Gastroesophageal sphincter (tissue), 4 donors: ENCODE measurements at regions not wholly inside any gene's neighbourhood (a gene's known extent, or its start where the extent isn't known, plus 50 kb on each side); places are given as distances from the start of the nearest gene placed in this dataset.

Source experiments
- ATAC-seq: fragments of 150-250 bp; one replicate; pipeline ENCODE4 v1.9.1; 2016; ENCODE audit warnings: mild to moderate bottlenecking, moderate library complexity
- H3K27ac ChIP-seq, 4 donors: fragments of 200-600 bp; sonication (generic) in 3 of 4; 1 replicate in 3 of 4; 2 replicates in 1 of 4; pipeline ENCODE4 v1.5.1; 2016 to 2019
- H3K27me3 ChIP-seq: fragments of 200-600 bp; sonication (generic); one replicate; pipeline ENCODE4 v1.5.1; 2019
- H3K36me3 ChIP-seq, 2 donors: fragments of 200-600 bp; sonication (generic); one replicate each; pipeline ENCODE4 v1.5.1; 2019; ENCODE audit warnings: control low read depth in 1 of 2
- H3K4me1 ChIP-seq, 3 donors: fragments of 200-600 bp; sonication (generic); 1 replicate in 2 of 3; 2 replicates in 1 of 3; pipeline ENCODE4 v1.5.1; 2016 to 2019; ENCODE audit warnings: control low read depth in 2 of 3
- H3K4me3 ChIP-seq, 2 donors: fragments of 200-600 bp; sonication (generic); one replicate each; pipeline ENCODE4 v1.5.1; 2019; ENCODE audit warnings: mild to moderate bottlenecking in 1 of 2, moderate library complexity in 1 of 2
- H3K9me3 ChIP-seq, 3 donors: fragments of 200-600 bp; sonication (generic); one replicate each; pipeline ENCODE4 v1.5.1; 2017 to 2019; ENCODE audit warnings: control low read depth in 2 of 3
- CTCF ChIP-seq, 4 experiments: fragments of 200-600 bp in 2 of 4; fragments of 450-650 bp in 2 of 4; sonication (generic) in 1 of 4; IDR thresholded peaks; one replicate each; pipeline ENCODE4 v1.5.1; 2017 to 2019; ENCODE audit warnings: antibody characterized with exemption in 4 of 4, mild to moderate bottlenecking in 2 of 4, moderate library complexity in 2 of 4
- EP300 ChIP-seq: sonication (generic); formaldehyde crosslinking; IDR thresholded peaks from one replicate; pipeline ENCODE4 v1.6.1; 2017; ENCODE audit warnings: antibody characterized with exemption, mild to moderate bottlenecking
- POLR2A ChIP-seq, 2 donors: fragments of 450-650 bp; IDR thresholded peaks; one replicate each; pipeline ENCODE4 v1.6.1; 2017; ENCODE audit warnings: antibody characterized with exemption in 2 of 2, mild to moderate bottlenecking in 2 of 2, moderate library complexity in 1 of 2
- POLR2AphosphoS5 ChIP-seq: sonication (generic); formaldehyde crosslinking; IDR thresholded peaks from one replicate; pipeline ENCODE4 v1.6.1; 2017; ENCODE audit warnings: antibody characterized with exemption
- WGBS, 2 donors: methylation state at CpG; one replicate each; pipeline ENCODE4 v1.1.5; 2018; ENCODE audit warnings: low coverage in 1 of 2; 5-methylcytosine and 5-hydroxymethylcytosine counted together

GRCh38 chr2:236726701-236727450 lies 157.3 kb downstream of the ACKR3 start:
- H3K4me1 ChIP-seq = peaks cover 0 to 6% (median 0%) of the 10 kb centered on the region in 3 donors
- ATAC-seq = no peak
- WGBS, 2 donors = 81 to 86% methylated on average over 9 to 11 of the region's 20 CpGs
- peaks cover 8% of the 10 kb centered on the region for H3K27me3 ChIP-seq
- TF ChIP-seq POLR2AphosphoS5 = no peak
- no peak for TF ChIP-seq EP300
- TF ChIP-seq CTCF (IDR thresholded peaks at IDR 0.05) = no peak
- no peak for TF ChIP-seq POLR2A (IDR thresholded peaks at IDR 0.05)
- no peak overlapping the region for H3K27ac ChIP-seq
- H3K4me3 ChIP-seq = no peak overlapping the region
- H3K9me3 ChIP-seq = no peaks in the 10 kb centered on the region
- no peaks in the 10 kb centered on the region for H3K36me3 ChIP-seq

DNA sequence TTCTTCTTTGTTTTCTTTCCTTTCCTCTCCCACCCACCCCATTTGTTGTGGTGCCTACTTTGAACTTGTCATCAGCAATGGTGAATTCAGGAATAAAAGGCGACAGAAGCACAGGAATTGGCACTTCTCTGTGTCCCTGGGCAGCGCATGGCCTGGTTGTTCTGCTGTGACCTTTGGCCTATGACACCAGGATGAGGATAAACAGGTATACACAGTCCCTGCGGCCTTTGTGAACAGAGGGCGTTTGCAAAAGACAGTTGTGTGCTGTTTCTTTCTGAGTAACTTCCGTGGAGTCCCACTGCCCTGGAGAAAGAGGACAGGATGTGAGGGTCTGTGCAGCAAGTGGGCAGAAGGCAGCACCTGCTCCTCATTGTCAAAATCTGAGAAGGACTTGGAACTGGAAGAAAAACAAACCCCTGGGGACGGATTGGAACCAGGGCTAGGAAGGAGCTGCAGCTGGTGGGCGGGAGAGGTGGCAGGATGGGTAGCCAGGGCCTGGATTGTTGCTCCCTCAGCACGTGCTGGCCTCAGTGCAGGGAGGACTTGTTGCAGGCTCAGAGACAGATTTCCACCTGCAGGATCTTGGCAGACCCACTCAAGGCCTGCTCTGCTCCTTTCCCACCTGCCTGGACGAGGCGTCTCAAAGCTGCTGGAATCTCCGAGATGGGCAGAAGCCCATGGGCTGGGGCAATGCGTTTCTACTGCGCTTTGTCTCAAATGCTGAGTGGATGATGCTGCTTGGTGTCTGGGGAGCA lies 159.5 kb downstream of the ACKR3 start:
- H3K27ac ChIP-seq = no peak overlapping the region
- no peaks in the 10 kb centered on the region for H3K36me3 ChIP-seq
- TF ChIP-seq EP300 (no peak), CTCF (IDR thresholded peaks at IDR 0.05) (no peak), POLR2A (IDR thresholded peaks at IDR 0.05) (no peak), POLR2AphosphoS5 (no peak)
- no peaks in the 10 kb centered on the region for H3K9me3 ChIP-seq
- 85 to 100% methylated on average over 2 to 11 of the region's 13 CpGs for WGBS, 2 donors
- ATAC-seq = no peak
- peaks cover 0 to 14% (median 0%) of the 10 kb centered on the region in 3 donors for H3K4me1 ChIP-seq
- H3K4me3 ChIP-seq = no peak overlapping the region
- H3K27me3 ChIP-seq = peaks cover 8% of the 10 kb centered on the region

DNA sequence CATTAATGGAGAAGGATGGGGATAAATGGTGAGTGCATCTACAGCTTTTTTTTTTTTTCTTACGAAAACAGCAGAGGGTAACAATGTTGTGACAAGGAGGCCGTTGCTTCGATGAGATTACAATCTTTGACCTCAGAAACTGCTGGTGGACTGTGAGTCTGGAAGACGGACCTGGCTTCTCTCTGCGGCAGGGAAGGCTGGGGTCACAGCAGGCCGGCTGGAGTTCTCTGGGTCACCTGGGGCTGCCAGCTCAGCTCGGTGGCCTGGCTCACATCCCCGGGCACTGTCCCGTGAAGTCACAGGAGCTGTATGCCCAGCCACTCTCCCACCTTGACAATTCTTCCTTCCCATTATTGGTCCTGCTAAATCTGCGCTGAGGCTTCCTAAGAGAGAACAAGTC lies 160.8 kb downstream of the ACKR3 start:
- 83 to 94% methylated on average over 2 to 10 of the region's 10 CpGs for whole genome bisulfite sequencing, 2 donors
- Histone ChIP-seq H3K4me3 (no peak overlapping the region), H3K27ac (no peak overlapping the region), H3K27me3 (no peaks in the 10 kb centered on the region), H3K9me3 (no peaks in the 10 kb centered on the region), H3K36me3 (no peaks in the 10 kb centered on the region), H3K4me1 (peaks cover 0 to 14% (median 0%) of the 10 kb centered on the region in 3 donors)
- TF ChIP-seq POLR2A (IDR thresholded peaks at IDR 0.05) = no peak
- no peak for TF ChIP-seq CTCF (IDR thresholded peaks at IDR 0.05)
- no peak for TF ChIP-seq EP300
- TF ChIP-seq POLR2AphosphoS5 = no peak
- ATAC-seq = no peak

GRCh38 chr2:236731767-236732580 lies 162.3 kb downstream of the ACKR3 start:
- peak; percentile 90 for ATAC-seq
- no peaks in the 10 kb centered on the region for H3K9me3 ChIP-seq
- H3K4me1 ChIP-seq = peaks cover 0 to 14% (median 0%) of the 10 kb centered on the region in 3 donors
- H3K27ac ChIP-seq = peak overlapping the region in 3 of 4 donors; percentile 29 to 65 (median 36)
- H3K36me3 ChIP-seq = no peaks in the 10 kb centered on the region
- H3K4me3 ChIP-seq = no peak overlapping the region
- peaks cover 6% of the 10 kb centered on the region for H3K27me3 ChIP-seq
- 76 to 80% methylated on average over 2 to 3 of the region's 12 CpGs for WGBS, 2 donors
- no peak for TF ChIP-seq EP300
- peak; percentile 70 for TF ChIP-seq POLR2AphosphoS5
- no peak for TF ChIP-seq POLR2A (IDR thresholded peaks at IDR 0.05)
- TF ChIP-seq CTCF (IDR thresholded peaks at IDR 0.05) = no peak
